NCI-H2227 (cell line): ENCODE measurements at regions not wholly inside any gene's neighbourhood (a gene's known extent, or its start where the extent isn't known, plus 50 kb on each side); places are given as distances from the start of the nearest gene placed in this dataset.

Experiments
- DNase-seq: peaks from one replicate; lab custom pipeline; 2025; ENCODE audit not compliant: unreplicated experiment; lab: John Stamatoyannopoulos, UW

- DNase-seq: no peak
Measured at GRCh38 chr22:48869161-48869560, 958.5 kb downstream of the BRD1 start.

GRCh38 chr22:48868554-48868953, 959.1 kb downstream of the BRD1 start:
- DNase-seq: no peak

GRCh38 chr22:48867891-48868290, 959.8 kb downstream of the BRD1 start:
- DNase-seq: no peak

- no peak for DNase-seq
Measured at GRCh38 chr22:48866906-48867681, 960.6 kb downstream of the BRD1 start.

- no peak for DNase-seq
Measured at GRCh38 chr22:48864748-48865147, 962.9 kb downstream of the BRD1 start.

- DNase-seq: no peak
Measured at GRCh38 chr22:48863965-48864528, 963.6 kb downstream of the BRD1 start.

- no peak for DNase-seq
Measured at GRCh38 chr22:48860557-48860956, 967.1 kb downstream of the BRD1 start.

GRCh38 chr22:48858856-48859255, 968.8 kb downstream of the BRD1 start:
- DNase-seq: no peak

GRCh38 chr22:48858121-48858520, 969.6 kb downstream of the BRD1 start:
- no peak for DNase-seq

GRCh38 chr22:48857202-48857805, 970.4 kb downstream of the BRD1 start:
- DNase-seq: no peak

- no peak for DNase-seq
Measured at GRCh38 chr22:48856308-48856615, 971.4 kb downstream of the BRD1 start.

- no peak for DNase-seq
Measured at GRCh38 chr22:48855593-48856307, 971.9 kb downstream of the BRD1 start.

- no peak for DNase-seq
Measured at GRCh38 chr22:48855013-48855412, 972.7 kb downstream of the BRD1 start.

GRCh38 chr22:48853627-48854240, 973.9 kb downstream of the BRD1 start:
- DNase-seq: no peak

- no peak for DNase-seq
Measured at GRCh38 chr22:48851933-48852549, 975.6 kb downstream of the BRD1 start.

- no peak for DNase-seq
Measured at GRCh38 chr22:48850658-48851287, 976.9 kb downstream of the BRD1 start.

GRCh38 chr22:48849963-48850657, 977.6 kb downstream of the BRD1 start:
- no peak for DNase-seq

GRCh38 chr22:48849219-48849912, 978.3 kb downstream of the BRD1 start:
- DNase-seq: no peak

- DNase-seq: no peak
Measured at GRCh38 chr22:48846200-48846599, 981.5 kb downstream of the BRD1 start.
